Brain microvascular endothelial cell (primary cell): ENCODE measurements at regions not wholly inside any gene's neighbourhood (a gene's known extent, or its start where the extent isn't known, plus 50 kb on each side); places are given as distances from the start of the nearest gene placed in this dataset.

Source experiments
- DNase-seq: peaks from one replicate; pipeline ENCODE4 v3.0.0-alpha.2; 2020
- H3K27ac ChIP-seq: fragments of 250-450 bp; sonication (Bioruptor Pico); 2 replicates; pipeline ENCODE4 v1.5.1; 2020; ENCODE audit warnings: mild to moderate bottlenecking, moderate library complexity
- H3K27me3 ChIP-seq: fragments of 250-450 bp; sonication (Bioruptor Pico); replicated peaks from 2 replicates; pipeline ENCODE4 v1.5.1; 2020; ENCODE audit warnings: mild to moderate bottlenecking
- H3K36me3 ChIP-seq: fragments of 250-450 bp; sonication (Bioruptor Pico); replicated peaks from 2 replicates; pipeline ENCODE4 v1.5.1; 2020; ENCODE audit warnings: mild to moderate bottlenecking
- H3K4me3 ChIP-seq: 2 replicates; pipeline ENCODE4 v1.5.1; 2011; ENCODE audit warnings: low read depth, mild to moderate bottlenecking, control low read depth, low read length, moderate library complexity
- in situ Hi-C: cut with HindIII; loops from 2 replicates; pipeline ENCODE4 v1.10.0; 2017; ENCODE audit warnings: low sequenced_read_pairs, low pct_ligation_motif_present
- TF ChIP-seq, protein P1 (sequence below): IDR thresholded peaks from 2 replicates; pipeline ENCODE4 v1.5.1; 2011; ENCODE audit warnings: low read depth, mild to moderate bottlenecking, moderate library complexity, low read length, control low read depth, inconsistent platforms; ENCODE audit errors: missing control alignments

DNA sequence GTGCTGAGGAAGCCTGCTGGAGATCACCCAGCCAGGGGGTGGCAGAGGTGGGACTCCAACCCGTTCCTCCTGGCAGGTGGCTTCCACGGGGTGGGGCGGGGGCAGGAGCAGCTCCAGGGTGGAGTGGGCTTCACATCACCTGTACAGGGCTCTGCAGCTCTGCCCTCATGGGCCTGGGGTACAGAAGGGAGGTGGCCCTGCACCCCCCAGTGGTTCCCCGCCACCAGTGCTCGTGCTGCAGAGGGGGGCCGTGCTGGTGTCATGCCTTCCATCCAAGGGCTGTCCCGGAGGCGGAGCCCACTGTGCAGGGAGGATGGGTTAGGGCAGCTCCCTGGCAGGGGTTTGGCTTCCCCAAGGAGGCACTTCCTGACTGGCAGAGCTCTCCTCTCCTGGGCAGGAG, 76.4 kb upstream of the SHISAL1 start:
- TF ChIP-seq, protein P1, sequence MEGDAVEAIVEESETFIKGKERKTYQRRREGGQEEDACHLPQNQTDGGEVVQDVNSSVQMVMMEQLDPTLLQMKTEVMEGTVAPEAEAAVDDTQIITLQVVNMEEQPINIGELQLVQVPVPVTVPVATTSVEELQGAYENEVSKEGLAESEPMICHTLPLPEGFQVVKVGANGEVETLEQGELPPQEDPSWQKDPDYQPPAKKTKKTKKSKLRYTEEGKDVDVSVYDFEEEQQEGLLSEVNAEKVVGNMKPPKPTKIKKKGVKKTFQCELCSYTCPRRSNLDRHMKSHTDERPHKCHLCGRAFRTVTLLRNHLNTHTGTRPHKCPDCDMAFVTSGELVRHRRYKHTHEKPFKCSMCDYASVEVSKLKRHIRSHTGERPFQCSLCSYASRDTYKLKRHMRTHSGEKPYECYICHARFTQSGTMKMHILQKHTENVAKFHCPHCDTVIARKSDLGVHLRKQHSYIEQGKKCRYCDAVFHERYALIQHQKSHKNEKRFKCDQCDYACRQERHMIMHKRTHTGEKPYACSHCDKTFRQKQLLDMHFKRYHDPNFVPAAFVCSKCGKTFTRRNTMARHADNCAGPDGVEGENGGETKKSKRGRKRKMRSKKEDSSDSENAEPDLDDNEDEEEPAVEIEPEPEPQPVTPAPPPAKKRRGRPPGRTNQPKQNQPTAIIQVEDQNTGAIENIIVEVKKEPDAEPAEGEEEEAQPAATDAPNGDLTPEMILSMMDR = no peak
- Histone ChIP-seq H3K27ac (no peak overlapping the region), H3K4me3 (no peak overlapping the region), H3K27me3 (peaks cover 4% of the 10 kb centered on the region), H3K36me3 (no peaks in the 10 kb centered on the region)
- no peak for DNase-seq
- in situ Hi-C loops = no loop called here

DNA sequence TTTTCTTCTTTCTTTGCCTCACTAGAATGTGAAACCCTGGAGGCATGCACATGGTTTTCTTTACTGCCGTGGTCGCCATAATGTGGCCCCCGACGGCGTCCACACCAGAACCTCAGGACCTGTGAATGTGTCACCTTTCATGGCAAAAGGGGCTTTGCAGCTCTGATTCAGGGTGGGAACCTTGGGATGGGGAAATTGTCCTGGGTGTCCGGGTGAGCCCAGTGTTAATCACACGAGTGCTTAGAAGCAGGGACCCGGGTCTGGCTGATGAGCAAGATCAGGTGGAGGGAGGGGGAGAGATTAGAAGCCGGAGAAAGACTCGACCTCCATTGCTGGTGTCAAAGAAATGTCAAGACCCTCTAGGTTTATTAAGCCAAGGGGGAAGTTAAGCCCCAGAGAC, 74.7 kb upstream of the SHISAL1 start:
- peaks cover 17% of the 10 kb centered on the region for H3K27me3 ChIP-seq
- in situ Hi-C loops = no loop called here

DNA sequence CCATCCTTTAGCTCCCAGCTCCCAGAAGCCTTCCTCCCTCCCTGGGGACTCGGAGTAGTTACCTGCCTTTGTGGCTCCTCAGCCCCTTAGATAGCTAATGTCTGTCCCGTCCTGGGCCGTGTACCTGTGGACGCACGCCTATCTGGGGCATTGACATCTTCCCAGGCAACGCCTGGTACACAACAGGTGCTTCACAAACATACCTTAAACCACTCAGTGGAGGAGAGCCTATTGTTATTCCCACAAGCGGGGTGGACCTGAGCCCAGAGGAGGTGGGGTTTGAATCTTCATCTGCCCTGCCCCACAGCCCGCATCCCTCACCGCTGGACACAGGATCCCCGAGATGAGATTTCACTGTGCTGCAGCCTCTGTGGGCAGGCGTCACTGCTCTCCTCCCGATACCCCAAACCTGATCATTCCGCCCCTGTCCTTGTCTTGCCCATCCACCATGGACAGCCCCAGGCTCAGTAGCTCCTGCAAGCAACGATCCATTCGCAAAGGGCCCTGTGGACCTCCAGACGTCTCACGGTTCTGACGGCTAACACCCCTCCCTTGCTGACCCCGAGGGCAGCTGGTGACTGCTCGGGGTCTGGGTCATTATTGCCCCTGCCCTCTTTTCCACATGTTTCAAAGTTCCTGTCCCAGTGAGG, 73.8 kb upstream of the SHISAL1 start:
- H3K36me3 ChIP-seq = no peaks in the 10 kb centered on the region
- H3K27ac ChIP-seq = no peak overlapping the region
- H3K27me3 ChIP-seq = peaks cover 26% of the 10 kb centered on the region
- TF ChIP-seq, protein P1 = no peak
- in situ Hi-C loops = no loop called here
- no peak overlapping the region for H3K4me3 ChIP-seq
- DNase-seq = no peak

More for the DNA sequence above, 74.7 kb upstream of the SHISAL1 start:
- TF ChIP-seq, protein P1 = no peak
- no peak for DNase-seq
- H3K36me3 ChIP-seq = no peaks in the 10 kb centered on the region
- H3K27ac ChIP-seq = no peak overlapping the region
- no peak overlapping the region for H3K4me3 ChIP-seq

DNA sequence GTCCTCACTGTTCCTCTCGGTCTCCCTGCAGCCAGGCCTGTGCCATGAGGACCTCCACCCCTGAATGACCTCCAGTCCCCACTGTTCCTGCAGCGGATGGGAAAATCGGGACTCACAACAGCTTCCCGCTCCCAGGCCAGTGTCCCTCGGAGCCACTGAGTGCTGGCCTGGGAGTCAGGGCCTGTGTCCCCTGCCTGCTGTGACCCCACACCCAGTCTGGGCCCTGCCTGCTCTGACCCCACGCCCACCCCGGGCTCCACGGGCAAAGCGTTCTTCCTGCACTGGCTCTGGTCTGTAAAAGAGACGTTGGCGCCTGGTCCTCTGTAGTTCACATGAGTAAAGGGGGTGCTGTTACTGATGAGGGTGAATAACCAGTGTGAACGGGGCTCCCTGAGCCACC, 73.0 kb upstream of the SHISAL1 start:
- no peaks in the 10 kb centered on the region for H3K36me3 ChIP-seq
- H3K4me3 ChIP-seq = no peak overlapping the region
- no peak overlapping the region for H3K27ac ChIP-seq
- TF ChIP-seq, protein P1 = no peak
- peaks cover 31% of the 10 kb centered on the region for H3K27me3 ChIP-seq
- in situ Hi-C loops = no loop called here
- DNase-seq = no peak

DNA sequence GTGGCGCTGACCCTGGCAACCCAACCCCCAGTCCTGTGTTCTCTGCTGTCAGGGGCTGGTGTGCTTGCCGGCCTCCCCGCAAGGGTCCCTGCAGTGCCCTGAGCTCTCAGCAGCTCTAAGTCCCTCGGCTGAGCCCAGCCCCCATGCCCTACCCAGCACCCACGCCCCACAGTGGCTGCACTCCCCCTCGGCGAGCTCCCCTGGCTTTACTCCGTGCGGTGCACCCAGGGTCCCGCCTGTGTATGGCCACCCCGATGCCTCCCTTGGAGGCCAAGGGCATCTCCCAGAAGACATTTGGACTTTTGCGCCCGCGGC, 72.5 kb upstream of the SHISAL1 start:
- H3K4me3 ChIP-seq = no peak overlapping the region
- no peaks in the 10 kb centered on the region for H3K36me3 ChIP-seq
- TF ChIP-seq, protein P1 = no peak
- in situ Hi-C loops = no loop called here
- H3K27me3 ChIP-seq = peaks cover 32% of the 10 kb centered on the region
- H3K27ac ChIP-seq = no peak overlapping the region
- no peak for DNase-seq
